RCC 7860 (cell line): ENCODE measurements at regions not wholly inside any gene's neighbourhood (a gene's known extent, or its start where the extent isn't known, plus 50 kb on each side); places are given as distances from the start of the nearest gene placed in this dataset.
A peak's percentile ranks its signal among the peaks of the same experiment; 100 is the strongest.
"Not testable (repeated sequence)": the region's sequence is repeated elsewhere in the genome, so short reads cannot be mapped to it uniquely, and the experiment has no call there.

Experiments
- DNase-seq: peaks from one replicate; pipeline ENCODE4 v3.0.0-alpha.2; 2015; ENCODE audit warnings: low spot score
- FAIRE-seq: peaks from 2 replicates; lab custom pipeline; 2012; peaks lifted over from hg19 to GRCh38; lab: Jason Lieb, UNC

DNA sequence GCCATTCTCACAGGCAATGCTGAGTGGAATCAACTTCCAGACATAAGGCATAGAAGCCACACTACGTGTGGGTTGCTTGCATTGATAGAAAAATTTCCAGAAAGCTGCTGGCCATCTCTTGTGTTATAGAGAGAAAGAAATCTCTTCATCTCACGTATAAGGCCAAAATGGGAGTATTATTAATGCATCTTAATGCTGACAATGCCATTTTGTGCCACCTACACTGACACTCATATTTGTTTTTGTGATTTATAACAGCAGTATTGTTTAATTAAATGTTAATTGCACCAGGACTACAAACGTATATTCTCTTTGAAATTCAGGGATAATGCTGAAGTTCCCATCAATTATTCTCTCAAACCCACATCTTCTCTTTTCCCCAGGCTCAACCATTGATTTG, 56.1 kb upstream of the TMEM132D start:
- FAIRE-seq, result no peak

DNA sequence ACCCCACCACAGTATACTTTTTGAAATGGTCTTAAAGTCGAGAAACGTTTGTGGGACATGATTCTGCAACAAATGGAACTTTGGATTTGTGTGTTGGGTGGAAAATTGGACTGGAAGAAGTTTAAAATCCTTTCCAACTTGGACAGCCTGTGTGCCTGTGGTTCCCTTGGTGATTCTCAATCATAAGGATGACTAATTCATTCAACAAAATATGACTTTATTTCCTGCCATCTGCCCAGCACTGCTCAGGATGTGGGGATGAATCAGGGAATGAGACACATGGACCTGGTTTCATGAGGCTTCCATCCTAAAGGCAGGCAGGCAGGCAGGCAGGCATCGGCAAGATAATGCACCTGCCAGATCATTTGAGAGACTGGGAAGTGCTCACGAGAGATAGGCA, 57.3 kb upstream of the TMEM132D start:
- FAIRE-seq, result no peak
- DNase-seq, result peak; percentile 16

More for the DNA sequence above, 56.1 kb upstream of the TMEM132D start:
- no peak for DNase-seq

DNA sequence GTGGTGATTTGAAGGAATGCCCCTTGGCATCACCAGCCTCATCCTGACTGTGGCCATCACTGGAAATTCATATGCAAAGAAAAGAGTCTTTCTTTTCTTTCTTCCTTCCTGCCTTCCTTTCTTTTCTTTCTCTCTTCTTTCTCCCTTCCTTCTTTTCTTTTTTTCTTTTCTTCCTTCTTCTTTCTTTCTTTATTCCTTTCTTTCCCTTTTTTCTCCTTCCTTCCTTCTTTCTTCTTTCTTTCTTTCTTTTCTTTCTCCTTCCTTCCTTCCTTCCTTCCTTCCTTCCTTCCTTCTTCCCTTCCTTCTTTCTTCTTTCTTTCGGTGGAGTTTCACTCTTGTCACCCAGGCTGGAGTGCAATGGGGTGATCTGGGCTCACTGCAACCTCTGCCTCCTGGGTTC, 58.0 kb upstream of the TMEM132D start:
- no peak for FAIRE-seq
- DNase-seq, result no peak

DNA sequence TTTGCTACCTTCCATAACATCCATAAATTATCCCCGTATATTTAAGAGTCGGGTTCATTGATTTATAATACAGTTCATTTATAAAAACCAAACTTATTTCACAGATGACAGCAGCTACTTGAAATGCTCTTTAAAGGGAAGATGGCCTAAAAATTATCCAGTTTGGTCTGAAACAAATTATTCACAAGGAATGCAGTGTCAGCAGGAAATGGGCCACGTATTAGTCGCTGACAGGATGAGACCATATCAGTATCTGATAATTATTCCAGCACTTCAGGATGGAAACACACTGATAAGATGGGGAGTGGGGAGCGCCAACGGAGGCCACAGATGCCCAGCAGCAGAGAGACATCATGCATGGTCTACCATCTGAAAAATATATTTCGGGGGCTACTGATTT, 60.5 kb upstream of the TMEM132D start:
- FAIRE-seq, result no peak
- no peak for DNase-seq

DNA sequence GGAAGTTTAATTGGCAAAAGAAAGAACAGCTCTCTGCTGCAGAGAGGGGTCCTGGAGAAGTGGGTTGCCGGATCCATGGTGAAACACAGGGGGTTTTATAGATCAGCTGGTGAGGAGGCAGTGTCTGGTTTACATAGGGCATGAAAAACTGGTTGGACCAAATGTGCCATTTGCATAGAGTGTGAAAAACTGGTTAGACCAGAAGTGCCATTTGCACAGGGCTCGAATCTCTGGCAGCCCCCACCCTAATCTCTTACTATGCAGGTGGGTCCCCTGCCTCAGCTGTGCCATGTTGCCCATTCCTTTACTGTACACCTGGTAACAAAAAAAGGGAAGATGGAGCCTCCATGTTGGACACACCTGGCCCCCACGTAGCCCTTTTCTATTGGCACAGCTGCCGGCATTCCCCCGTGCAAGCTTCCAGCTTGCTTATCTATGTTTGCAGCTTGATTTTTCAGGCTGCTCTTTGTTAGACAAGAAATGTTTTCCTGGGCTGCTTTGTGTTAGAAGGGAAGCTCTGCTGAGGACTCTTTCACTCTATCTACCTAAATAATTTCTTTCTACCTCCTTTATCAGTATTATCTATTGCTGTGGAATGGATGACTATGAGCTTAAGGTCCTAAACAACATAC, 61.1 kb upstream of the TMEM132D start:
- DNase-seq (no peak), FAIRE-seq (no peak)

DNA sequence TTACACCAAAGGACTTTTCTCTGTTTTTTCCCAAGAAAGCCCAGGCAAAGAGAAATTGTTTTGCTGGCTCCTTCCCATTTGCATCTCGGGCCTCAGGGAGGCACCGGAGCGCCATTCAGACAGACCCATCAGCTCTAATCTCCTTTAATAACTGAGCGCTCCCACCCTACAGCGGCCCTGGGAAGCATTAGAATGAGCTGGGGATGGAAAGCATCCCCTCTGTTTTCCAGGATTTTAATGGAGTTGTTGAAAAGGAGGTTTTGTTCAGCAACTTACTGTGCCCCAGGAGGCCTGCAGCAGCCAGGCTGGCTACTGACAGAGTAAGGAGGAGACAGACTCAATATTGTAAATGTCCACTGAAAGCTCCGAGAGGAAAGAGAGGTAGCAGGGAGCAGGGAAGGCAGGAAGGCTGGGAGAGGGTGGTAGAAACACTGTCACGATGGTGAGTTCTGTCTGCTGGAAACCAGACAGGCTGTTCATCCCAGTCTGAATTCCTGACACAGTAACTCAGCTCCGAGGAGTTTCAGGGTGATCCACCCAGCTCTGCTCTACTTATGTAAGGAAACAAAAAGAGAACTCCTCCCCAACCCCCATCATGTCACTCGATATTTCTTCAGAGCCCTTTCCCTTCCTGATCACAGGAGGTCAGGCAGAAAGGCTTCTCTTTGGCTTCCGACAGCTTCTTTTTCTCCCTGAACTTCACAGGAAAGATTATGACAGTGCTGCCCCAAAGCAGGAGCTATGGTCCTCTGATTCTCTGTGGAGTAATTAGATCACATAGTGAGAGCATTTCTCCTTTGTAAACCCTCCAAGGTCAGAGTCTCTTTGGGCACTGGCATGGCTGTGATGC, 62.5 kb upstream of the TMEM132D start:
- no peak for FAIRE-seq

DNA sequence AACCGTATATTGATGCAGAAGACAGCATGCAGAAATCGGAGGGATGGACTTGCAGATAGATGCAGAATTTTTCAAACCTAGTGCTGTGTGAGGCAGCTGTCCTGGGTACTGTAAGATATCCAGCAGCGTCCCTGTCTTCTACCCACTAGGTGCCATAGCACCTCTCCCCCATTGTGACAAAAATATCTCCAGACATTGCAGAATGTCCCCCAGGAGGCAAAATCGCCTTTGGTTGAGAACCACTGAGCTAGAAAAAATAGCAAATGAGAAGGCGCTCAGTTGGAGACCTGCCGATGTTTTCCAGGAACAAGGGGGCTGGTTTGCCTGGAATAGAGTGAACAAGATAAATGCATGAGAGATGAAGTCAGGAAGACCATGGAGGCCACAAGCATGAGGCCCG, 67.9 kb upstream of the TMEM132D start:
- no peak for DNase-seq
- no peak for FAIRE-seq

More for the DNA sequence above, 62.5 kb upstream of the TMEM132D start:
- no peak for DNase-seq

DNA sequence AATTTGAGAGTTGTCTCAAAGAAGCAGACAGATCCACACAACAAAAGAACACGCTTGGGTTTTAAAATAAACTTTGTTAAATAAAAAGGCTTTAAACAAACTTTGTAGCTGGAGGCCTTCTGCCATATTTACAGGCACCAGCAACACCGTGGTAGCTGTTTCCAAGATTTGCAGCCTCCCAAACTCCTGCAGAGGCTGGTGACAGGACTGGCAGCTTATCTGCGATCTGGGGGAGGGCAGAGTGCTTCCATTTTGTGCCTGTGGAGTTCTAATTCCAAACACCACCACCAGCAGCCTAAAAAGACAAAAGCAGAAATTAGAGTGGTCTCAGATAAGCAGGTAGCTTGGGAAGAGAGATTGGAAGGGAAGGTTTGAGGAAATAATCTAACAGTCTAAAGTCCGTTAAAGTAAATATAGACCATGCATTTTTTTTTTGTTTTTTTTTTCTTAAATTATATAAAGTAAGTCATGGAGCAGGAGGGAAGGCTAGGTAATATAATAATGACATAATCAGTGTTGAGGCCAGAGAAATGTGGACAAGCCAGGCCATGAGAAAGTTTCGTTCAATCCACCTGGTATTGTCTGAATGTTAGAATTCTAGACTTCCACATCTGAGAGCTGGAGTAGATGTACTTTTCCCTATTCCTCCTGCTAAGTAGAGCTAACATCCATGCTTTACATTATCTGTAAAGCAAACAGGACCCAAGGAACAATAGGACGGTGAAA, 69.6 kb upstream of the TMEM132D start:
- no peak for DNase-seq
- FAIRE-seq, result no peak

DNA sequence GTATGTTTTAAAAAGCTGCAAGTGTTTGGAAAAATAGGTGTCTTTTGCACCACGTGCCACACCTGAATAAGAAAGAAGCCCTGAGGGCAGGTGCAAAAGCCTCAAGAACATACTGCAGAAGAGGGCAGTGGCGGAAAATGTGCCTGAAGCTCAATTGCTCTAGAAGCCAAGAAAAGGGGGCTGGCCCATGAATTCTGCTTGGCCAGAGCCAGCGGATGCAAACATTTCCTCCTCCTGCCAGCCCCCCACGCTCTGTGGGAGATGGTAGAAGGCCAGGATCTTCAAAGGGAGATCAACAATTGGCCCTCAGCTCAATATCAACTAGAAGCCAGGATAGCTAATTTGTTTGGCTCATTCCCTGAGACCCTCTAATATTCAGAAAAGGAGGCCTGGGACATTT, 80.3 kb upstream of the TMEM132D start:
- FAIRE-seq (no peak), DNase-seq (no peak)

DNA sequence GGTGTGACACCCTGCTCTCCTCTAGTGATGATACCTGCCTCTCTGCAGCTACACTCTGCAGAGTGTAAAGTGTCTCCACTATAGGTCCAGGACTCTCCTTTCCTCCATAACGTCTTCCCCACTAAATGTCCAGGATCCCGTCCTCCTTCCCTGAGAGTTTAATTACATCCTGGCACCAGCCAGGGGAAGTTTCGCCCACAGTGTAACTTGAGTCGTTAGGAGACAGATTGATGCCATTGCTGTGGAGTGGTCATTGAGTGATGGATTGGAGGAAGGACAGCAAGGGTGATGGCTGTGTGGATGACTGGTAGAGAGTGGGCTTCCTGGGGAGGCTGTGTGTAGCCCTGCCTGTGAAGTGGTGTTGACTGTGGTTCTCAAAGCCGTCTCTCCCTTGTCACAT, 84.0 kb upstream of the TMEM132D start:
- FAIRE-seq, result no peak
- DNase-seq, result no peak

DNA sequence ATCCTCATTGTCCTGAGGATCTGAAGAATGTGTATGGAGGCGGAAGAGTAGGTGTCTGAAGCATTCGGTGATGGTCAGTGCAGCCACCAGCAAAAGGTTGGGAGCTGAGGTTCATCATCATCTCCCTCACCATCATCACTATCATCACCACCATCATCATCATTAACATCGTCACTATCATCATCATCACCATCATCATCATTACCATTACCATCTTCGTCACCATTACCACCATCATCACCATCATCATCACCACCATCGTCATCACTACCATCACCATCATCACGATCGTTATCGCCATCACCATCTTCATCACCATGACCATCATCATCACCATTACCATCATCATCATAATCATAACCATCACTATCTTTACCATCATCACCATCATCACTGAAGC, 90.8 kb upstream of the TMEM132D start:
- DNase-seq, result no peak
- FAIRE-seq, result no peak

DNA sequence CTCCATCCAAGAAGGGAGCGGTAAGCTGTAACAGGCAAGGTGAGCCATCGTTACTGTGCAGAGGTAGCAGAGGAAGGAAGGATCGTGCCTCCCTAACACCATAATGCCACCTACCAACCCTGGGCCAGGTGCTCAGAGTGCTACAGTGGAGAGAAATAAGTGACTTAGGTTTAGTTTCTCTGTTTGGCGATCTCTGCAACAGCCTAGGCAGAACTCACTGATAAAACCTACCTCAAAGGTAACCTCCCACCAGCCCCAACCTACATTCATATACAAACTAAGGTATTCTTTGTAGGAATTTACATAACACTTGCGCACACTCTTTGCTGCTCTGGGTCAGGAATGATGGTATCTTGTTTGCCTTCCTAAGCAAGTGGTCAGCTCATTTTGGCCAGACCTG, 93.4 kb upstream of the TMEM132D start:
- no peak for FAIRE-seq
- DNase-seq, result no peak

DNA sequence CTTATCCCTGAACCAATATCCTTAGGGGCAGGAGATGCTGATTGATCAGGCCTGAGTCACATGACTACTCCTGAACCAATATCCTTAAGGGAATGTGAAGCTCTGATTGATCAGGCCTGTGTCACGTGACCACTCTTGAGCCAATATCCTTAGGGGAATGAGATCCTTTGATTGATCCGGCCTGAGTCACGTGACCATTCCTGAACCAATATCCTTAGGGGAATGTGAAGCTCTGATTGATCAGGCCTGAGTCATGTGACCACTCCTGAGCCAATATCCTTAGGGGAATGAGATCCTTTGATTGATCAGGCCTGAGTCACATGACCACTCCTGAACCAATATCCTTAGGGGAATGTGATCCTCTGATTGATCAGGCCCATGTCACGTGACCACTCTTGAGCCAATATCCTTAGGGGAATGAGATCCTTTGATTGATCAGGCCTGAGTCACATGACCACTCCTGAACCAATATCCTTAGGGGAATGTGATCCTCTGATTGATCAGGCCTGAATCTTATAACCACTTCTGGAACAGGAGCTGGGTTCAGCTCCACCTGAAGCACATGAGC, 100.6 kb upstream of the TMEM132D start:
- DNase-seq, FAIRE-seq: not testable (repeated sequence)

DNA sequence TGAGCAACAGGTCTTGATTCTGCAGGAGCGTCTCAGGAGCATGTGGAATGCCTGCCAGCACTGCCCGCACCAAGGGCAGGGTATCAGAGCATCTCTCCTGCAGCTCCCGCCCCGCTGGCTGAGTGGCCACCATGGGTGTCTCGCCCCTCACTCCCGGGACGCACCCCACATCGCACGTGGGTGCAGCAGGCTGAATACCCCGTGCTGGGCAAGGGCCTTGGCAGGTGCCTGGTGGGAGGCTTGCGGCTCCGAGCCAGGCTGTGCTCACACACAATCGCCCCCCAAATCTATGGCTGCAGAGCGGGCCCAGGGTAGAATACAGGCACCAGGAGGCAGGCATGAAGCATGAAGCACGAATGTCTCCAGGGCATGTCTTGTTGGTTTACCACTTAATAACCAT, 103.9 kb upstream of the TMEM132D start:
- FAIRE-seq, result no peak

DNA sequence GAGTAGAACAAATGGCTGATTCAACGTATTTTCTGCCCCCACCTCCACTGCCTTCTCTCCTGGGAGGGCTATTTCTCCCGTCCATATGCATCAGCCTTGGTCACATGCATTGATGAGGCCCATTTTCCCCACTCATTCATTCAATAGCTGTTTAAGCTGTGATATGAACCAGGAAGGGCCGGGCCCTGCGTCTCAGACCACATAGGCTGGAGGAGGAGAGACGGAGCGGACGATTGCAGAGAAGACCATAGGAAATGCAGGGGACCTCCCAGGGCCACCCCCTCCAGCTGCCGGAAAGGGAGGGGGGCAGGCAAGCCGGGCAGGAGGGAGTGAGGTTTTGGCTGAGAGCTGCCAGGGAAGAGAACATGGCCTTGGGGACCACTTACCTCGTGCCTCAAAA, 104.4 kb upstream of the TMEM132D start:
- DNase-seq, result no peak
- FAIRE-seq, result no peak

More for the DNA sequence above, 103.9 kb upstream of the TMEM132D start:
- no peak for DNase-seq

DNA sequence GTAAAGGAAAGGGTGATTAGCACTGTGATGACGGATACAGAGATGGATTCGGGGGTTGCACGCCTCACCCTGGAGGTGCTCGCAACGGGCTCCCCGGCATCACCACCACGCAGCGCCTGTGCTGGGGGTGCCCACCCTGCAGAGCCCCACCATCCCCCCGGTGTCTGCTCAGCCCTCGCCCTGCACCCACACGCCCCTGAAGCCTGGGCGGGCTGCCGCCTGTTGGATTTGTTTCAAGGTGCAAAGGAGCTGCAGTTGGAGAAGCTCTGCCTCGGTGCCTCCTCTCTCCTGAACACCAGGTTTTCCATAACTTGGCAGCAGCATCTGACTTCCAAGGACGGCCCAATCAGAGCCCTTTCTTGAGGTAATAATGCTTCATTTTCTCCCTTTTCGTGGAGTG, 106.1 kb upstream of the TMEM132D start:
- FAIRE-seq (no peak), DNase-seq (no peak)

DNA sequence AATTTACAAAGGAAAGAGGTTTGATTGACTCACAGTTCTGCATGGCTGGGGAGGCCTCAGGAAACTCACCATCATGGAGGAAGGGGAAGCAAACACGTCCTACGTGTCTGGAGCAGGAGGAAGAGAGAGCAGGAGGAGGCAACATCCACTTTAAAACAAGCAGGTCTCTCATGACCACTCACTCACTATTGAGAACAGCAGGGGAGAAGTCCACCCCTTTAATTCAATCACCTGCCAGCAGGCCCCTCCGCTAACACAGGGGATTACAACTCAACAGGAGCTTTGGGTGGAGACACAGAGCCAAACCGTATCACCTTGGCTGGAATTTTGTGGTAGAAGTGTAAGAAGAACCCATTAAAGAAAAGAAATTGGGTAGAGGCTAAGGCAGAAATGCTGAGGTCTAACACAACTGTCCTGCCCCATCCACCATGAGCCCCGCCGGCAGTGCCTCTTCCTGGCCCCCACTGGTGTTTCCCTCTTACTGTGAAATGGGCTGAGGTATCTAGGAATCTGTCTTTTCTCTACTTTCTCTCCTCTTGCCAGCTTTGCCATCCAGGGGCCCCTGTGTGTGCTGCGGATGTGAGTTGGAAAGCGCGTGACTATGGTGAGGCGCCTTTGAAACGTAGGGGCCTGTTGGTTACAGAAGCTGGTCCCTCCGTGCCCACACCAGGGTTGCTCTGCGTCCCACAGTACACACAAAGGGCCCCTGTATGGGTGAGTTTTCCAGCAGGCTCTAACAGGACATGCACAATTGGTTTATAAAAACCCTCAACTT, 108.0 kb upstream of the TMEM132D start:
- DNase-seq, result no peak

DNA sequence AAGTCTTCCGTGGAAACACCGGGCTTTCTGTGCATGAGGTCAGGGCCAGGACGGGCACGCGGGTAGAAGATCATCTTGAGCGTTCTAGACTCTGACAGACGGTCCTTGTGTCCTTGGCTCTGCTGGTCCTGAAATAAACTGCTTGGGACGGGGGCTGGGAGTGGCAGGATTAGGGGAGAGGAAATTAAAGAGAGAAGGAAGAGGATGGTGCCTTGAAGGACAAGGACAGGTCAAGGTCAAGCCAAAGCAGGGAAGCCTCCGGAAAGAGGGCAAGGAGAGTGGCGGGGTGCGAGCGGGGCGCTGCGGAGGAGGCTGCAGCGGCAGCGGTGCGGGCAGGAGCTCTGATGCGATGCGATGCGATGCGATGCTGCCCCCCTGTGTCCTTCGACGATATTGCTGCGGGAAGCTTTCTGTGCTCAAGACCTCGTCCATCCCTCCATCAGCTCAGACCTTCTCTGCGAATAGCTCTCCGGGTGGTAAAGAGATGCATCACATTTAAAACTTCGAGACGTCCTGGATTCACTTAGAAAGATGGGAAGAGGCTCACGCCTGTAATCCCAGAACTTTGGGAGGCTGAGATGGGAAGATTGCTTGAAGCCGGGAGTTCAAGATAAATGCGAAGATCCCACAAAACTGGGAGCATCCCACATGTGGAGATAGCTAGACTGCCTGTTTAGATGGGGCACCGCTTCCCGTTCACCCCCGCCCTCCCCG, 110.1 kb upstream of the TMEM132D start:
- FAIRE-seq (no peak), DNase-seq (peak; percentile 7)

More for the DNA sequence above, 108.0 kb upstream of the TMEM132D start:
- no peak for FAIRE-seq

DNA sequence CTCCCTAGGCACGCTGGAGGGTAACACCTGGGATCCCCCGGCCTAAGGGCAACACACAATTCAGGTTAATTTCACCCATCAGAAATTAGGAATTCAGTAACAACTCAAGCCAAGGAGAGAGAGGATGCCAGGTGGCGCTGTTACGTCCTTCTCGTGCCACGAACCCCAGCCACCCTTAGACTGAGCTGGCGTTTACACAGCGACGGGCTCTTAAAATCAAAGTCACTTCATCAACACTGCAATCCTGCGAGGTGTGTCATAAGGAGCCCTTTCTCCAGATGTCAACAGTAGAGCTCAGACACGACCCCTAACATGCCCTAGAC, 110.6 kb upstream of the TMEM132D start:
- FAIRE-seq (no peak), DNase-seq (no peak)

DNA sequence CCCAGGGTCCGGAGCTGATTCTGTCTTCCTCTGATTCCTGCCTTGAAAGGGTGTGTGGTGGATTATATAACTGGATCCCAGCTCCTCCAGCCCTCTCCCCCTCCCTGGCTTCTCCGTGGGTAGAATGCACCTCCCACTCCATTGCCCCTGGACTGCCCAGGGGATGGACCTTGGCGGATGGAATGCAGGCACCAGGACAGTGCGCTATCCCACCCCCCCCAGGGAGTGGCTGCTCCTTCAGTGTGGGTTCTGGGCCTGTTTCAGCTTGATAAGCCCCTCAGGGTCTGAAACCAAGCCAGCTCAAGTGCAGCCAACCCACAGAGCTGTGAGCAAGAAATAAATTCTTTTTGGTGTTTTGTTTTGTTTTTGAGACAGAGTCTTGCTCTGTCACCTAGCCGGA, 112.4 kb upstream of the TMEM132D start:
- FAIRE-seq (no peak), DNase-seq (no peak)
